HG03097 (cell line): ENCODE measurements at regions not wholly inside any gene's neighbourhood (a gene's known extent, or its start where the extent isn't known, plus 50 kb on each side); places are given as distances from the start of the nearest gene placed in this dataset.

Source experiments
- ATAC-seq: cut with Tn5 transposase; IDR thresholded peaks from one replicate; pipeline ENCODE4 v1.9.1; 2021; ENCODE audit not compliant: unreplicated experiment, low FRiP score

- no peak for ATAC-seq
These were observed 398.8 kb downstream of the GALR1 start for GRCh38 chr18:77648411-77648810.

- peak; percentile 71 for ATAC-seq
These were observed 401.2 kb downstream of the GALR1 start for GRCh38 chr18:77650799-77651385.

- ATAC-seq: no peak
These were observed 401.8 kb downstream of the GALR1 start for GRCh38 chr18:77651441-77651840.

GRCh38 chr18:77653792-77654191 is 404.1 kb downstream of the GALR1 start:
- ATAC-seq: no peak

- ATAC-seq: no peak
These were observed 404.7 kb downstream of the GALR1 start for GRCh38 chr18:77654302-77654701.

- ATAC-seq: no peak
These were observed 408.1 kb downstream of the GALR1 start for GRCh38 chr18:77657651-77658298.

GRCh38 chr18:77658299-77658662 is 408.6 kb downstream of the GALR1 start:
- no peak for ATAC-seq

- ATAC-seq: no peak
These were observed 409.3 kb downstream of the GALR1 start for GRCh38 chr18:77658751-77659448.

GRCh38 chr18:77666613-77667012 is 417.0 kb downstream of the GALR1 start:
- no peak for ATAC-seq

GRCh38 chr18:77668219-77668618 is 418.6 kb downstream of the GALR1 start:
- ATAC-seq: no peak

- ATAC-seq: no peak
These were observed 419.7 kb downstream of the GALR1 start for GRCh38 chr18:77669331-77669730.

- no peak for ATAC-seq
These were observed 422.0 kb downstream of the GALR1 start for GRCh38 chr18:77671456-77672167.

GRCh38 chr18:77676910-77677309 is 427.3 kb downstream of the GALR1 start:
- no peak for ATAC-seq

- ATAC-seq: no peak
These were observed 427.9 kb downstream of the GALR1 start for GRCh38 chr18:77677536-77677935.

- ATAC-seq: no peak
These were observed 430.2 kb downstream of the GALR1 start for GRCh38 chr18:77679869-77680268.

- ATAC-seq: no peak
These were observed 450.4 kb downstream of the GALR1 start for GRCh38 chr18:77700051-77700450.

- no peak for ATAC-seq
These were observed 452.3 kb downstream of the GALR1 start for GRCh38 chr18:77701977-77702376.

GRCh38 chr18:77702686-77703085 is 453.0 kb downstream of the GALR1 start:
- no peak for ATAC-seq

- no peak for ATAC-seq
These were observed 455.7 kb downstream of the GALR1 start for GRCh38 chr18:77705301-77705700.

- peak; percentile 85 for ATAC-seq
These were observed 459.3 kb downstream of the GALR1 start for GRCh38 chr18:77708826-77709506.

GRCh38 chr18:77711096-77711495 is 461.4 kb downstream of the GALR1 start:
- ATAC-seq: no peak
